ENCODE measurements at regions not wholly inside any gene's neighbourhood (a gene's known extent, or its start where the extent isn't known, plus 50 kb on each side); places are given as distances from the start of the nearest gene placed in this dataset.
A peak's percentile ranks its signal among the peaks of the same experiment; 100 is the strongest.

DNA sequence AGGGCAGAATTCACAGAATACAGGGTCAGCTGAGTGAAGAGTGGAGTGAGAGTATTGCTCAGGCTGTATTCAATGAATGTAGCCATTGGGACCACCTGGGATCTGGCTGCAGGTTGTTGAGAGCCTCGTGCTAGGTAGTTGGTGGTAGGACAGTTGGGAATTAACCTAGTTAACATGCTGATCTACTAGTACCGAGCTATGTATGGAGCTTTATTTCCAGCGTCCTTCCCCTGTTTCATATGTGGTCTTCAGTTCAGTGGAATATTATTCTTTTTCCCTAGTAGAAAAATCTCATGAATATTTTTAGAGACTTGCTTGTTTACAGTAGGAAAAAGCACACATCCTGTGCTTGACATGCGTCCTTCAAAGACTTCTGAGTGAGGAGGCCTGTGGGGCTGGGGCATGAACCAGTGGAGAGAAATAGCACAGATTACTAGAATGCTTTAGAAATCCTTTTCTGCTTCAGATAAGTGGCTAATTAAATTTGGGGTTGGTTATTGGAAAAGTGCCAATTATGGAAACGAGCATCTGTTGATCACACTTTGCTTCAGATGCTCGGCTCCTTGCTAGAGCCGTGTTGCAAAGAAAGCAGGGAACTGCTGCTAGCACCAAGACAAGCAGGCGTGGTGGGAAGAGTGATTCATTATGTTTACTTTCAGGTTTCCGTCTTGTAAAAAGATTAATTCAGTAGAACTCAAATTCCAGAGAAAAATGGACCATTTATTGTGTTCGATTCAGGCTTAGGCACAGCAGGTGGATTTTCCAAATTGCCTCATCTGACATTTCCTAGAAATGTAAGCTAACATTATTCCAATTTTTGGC lies 53.6 kb downstream of the ARF6 start:
- DNase-seq (ENCODE audit: insufficient read length) (no peak), FAIRE-seq (no peak)
- TF ChIP-seq TAF1 (IDR thresholded peaks at IDR 0.05; ENCODE audit: borderline replicate concordance, low read depth, low read length) = no peak
- TF ChIP-seq POLR2A (IDR thresholded peaks at IDR 0.05; ENCODE audit: low read depth, low read length) = no peak
- TF ChIP-seq POLR2AphosphoS5 (IDR thresholded peaks at IDR 0.05; ENCODE audit: low read depth, low read length) = no peak

DNA sequence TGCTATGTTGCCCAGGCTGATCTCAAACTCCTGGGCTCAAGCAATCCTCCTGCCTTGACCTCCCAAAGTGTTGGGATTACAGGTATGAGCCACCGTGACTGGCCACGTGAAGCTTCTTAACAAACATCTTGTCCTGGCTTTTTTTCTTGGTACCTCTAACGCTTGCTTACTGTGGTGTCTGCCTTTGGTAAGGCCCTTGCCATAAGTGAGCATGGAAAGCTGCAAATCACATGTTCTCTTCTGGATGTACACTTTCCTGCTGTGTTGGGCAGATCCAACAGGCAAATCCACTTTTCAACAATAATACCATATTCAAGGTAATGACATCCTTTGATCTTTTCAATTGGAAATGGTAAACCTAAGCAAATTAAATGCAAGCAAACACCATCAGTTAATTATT lies 54.6 kb downstream of the ARF6 start:
- TF ChIP-seq POLR2A (IDR thresholded peaks at IDR 0.05; ENCODE audit: low read depth, low read length) = no peak
- no peak for TF ChIP-seq POLR2AphosphoS5 (IDR thresholded peaks at IDR 0.05; ENCODE audit: low read depth, low read length)
- no peak for TF ChIP-seq TAF1 (IDR thresholded peaks at IDR 0.05; ENCODE audit: borderline replicate concordance, low read depth, low read length)
- DNase-seq (ENCODE audit: insufficient read length) (no peak), FAIRE-seq (no peak)

DNA sequence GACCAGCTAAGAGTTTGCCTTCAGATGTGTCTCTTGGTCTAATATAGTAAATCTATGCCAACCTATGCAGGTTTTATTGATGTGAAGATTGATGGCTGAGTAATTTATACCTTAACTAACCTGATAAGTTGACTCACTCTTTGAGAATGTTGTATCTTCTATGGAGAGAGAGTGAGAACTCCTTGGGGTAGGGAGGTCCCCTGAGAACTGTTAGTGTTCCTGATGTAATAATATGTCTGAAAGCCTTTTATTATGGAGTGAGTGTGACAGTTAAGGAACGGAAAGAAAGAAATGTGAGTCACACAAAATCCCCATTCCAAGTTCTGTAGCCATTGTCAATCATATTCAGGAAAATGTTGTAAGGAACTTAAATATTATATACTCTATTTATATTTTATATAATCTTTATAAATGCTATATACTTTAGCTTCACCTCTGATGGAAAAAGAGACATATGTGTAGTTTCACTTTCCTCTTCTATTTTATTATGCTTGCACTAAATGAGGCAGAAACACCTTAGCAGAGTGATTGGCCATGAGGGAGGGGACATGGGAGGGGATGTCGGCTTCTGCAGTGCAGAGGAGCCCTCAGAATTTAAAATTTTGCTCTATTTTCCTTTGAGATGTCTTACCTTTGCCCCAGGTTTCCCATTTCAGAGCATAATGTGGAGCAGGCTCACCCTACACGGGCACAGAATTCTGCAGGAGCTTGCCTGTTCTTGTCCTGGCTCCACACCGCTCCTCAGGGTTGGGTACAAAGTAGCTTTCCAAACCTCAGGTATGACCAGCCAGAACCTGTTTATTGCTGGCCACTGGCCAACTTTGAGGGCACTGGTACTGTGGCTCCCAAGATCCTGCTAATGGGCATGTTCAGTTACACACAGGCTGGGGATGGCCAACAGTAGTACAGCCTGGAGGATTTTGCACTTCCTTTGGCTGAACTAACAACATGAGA lies 57.7 kb downstream of the ARF6 start:
- FAIRE-seq (no peak), DNase-seq (ENCODE audit: insufficient read length) (no peak)
- TF ChIP-seq POLR2A (IDR thresholded peaks at IDR 0.05; ENCODE audit: low read depth, low read length) (no peak), TAF1 (IDR thresholded peaks at IDR 0.05; ENCODE audit: borderline replicate concordance, low read depth, low read length) (no peak), POLR2AphosphoS5 (IDR thresholded peaks at IDR 0.05; ENCODE audit: low read depth, low read length) (no peak)

DNA sequence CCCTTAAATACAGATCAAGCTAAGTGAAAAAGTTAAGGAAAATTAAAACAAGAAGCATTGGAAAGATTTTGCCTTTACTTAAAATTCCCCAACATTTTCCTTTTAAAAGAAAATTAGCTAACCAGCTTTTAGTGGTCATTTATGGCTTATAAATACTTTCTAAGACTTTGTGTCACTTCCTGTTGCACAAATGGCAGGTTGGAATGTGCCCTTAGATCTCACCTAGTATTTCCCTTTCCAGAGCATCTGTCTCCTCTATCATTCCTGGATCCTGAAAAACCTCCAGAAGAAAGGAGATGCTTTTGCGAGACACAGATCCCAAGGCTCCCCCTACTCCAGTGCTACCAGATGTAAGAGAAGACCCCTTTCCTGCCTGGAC lies 58.3 kb downstream of the ARF6 start:
- DNase-seq (ENCODE audit: insufficient read length) (no peak), FAIRE-seq (no peak)
- TF ChIP-seq POLR2A (IDR thresholded peaks at IDR 0.05; ENCODE audit: low read depth, low read length) (no peak), POLR2AphosphoS5 (IDR thresholded peaks at IDR 0.05; ENCODE audit: low read depth, low read length) (no peak)

DNA sequence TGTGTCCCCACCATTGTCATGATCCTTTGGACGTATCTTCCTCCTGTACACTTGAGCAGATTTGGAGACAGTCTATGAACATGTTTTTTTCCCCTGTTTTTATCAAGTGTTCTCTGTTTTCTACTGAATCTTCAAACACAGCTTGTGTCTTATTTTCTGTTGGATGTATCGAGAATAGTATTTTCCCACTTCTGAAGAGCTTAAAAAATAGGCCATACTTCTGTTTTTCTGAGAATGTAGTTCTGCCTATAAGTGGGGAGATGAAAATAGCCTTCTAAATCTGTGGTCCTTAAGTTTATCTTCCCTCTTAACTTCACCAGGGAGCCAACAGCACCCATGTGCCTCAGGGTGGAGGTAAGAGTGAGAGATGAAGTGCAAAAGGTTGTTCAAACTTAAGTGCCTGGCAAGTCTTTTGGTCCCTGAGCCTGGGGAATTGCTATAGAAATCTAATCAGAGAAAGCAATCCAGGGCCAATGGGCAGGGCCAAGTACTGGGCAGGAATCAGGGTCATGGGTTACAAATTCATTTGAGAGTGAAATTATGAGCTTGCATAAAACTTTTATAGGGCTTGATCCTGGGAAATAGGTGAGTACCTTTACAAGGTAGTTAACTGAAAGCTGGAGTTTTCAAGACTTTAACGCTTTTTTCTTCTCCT lies 58.9 kb downstream of the ARF6 start:
- no peak for TF ChIP-seq TAF1 (IDR thresholded peaks at IDR 0.05; ENCODE audit: borderline replicate concordance, low read depth, low read length)
- TF ChIP-seq POLR2AphosphoS5 (IDR thresholded peaks at IDR 0.05; ENCODE audit: low read depth, low read length) = no peak
- FAIRE-seq = no peak
- DNase-seq (ENCODE audit: insufficient read length) = no peak

DNA sequence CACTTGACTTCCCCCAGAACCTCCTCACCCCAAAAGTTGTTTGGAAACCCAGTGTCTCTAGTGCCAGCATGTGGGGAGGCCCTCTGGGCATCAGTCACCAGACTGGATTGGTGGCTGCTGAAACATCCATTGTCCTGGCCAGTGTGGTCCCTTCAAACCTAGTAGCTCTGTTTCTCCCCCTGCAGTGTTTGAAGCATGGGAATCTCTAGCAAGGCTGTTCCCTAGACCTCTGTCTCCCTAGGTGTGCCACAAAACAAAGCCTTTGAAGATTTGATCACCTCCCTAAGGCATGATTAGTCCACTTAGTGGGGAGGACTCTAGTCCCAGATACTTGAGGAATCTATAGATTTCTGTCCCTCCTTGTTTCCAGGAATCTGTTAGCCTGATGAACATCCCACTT lies 60.3 kb downstream of the ARF6 start:
- DNase-seq (ENCODE audit: insufficient read length) (no peak), FAIRE-seq (no peak)
- TF ChIP-seq TAF1 (IDR thresholded peaks at IDR 0.05; ENCODE audit: borderline replicate concordance, low read depth, low read length) (no peak), POLR2AphosphoS5 (IDR thresholded peaks at IDR 0.05; ENCODE audit: low read depth, low read length) (no peak), POLR2A (IDR thresholded peaks at IDR 0.05; ENCODE audit: low read depth, low read length) (no peak)

- DNase-seq (ENCODE audit: insufficient read length) (no peak), FAIRE-seq (no peak)
- TF ChIP-seq POLR2AphosphoS5 (IDR thresholded peaks at IDR 0.05; ENCODE audit: low read depth, low read length) = no peak
- no peak for TF ChIP-seq TAF1 (IDR thresholded peaks at IDR 0.05; ENCODE audit: borderline replicate concordance, low read depth, low read length)
- TF ChIP-seq POLR2A (IDR thresholded peaks at IDR 0.05; ENCODE audit: low read depth, low read length) = no peak
These were observed 61.3 kb downstream of the ARF6 start for GRCh38 chr14:49954171-49954631.

DNA sequence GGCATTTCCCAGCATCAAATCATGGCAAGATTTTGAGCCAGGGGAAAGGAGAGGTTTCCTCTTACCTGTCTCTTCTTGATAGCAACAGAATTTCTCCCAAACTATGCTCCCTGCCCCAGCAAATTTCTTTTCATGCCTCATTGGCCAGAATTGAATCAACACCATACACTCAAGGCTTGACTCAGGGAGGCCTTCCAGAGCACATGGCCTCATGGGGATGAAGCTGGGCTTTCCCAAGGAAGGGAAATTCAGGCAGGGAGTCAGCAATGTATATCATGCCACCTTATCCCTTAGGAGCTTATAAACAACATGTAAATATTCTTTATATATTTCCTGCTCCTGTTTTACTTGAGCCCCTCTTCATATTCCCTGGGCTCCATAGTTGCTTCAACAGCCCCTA lies 62.1 kb downstream of the ARF6 start:
- TF ChIP-seq POLR2AphosphoS5 (IDR thresholded peaks at IDR 0.05; ENCODE audit: low read depth, low read length) (no peak), POLR2A (IDR thresholded peaks at IDR 0.05; ENCODE audit: low read depth, low read length) (no peak), TAF1 (IDR thresholded peaks at IDR 0.05; ENCODE audit: borderline replicate concordance, low read depth, low read length) (no peak)
- no peak for DNase-seq (ENCODE audit: insufficient read length)
- no peak for FAIRE-seq

DNA sequence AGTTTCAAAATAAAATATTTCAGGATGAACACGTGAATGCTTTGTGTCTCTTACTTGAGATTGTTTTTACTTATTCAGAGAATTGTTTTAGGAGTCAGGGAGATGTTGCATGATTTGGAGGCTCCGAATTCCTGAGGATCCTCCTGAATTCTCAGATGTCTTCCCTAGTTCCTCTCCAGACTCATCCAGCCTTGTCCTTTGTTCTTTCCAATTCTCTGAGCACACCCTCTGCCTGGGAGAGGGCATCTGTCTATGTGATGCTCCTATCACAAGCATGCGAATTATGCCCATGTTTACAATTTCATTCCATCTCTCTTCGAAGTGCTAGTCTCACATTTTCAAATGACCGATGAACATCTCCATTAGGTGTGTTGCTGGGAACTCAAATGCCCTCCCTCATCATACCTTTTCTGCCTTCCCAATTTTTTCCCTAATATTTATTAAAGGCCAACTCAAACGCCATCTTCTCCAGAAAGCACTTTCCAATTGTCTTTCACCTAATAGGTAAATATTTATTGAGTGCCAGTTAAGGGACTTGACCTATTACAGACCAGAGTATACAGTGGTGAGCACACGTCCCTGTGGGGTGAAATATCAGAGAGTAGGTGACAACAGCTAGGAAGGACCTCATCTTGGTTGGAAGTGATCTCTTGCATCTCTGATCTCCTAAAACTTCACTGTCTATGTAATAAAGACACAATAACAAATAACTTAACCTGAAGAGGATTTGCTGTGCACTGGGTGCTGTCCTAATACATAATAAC lies 64.4 kb downstream of the ARF6 start:
- no peak for TF ChIP-seq TAF1 (IDR thresholded peaks at IDR 0.05; ENCODE audit: borderline replicate concordance, low read depth, low read length)
- no peak for TF ChIP-seq POLR2A (IDR thresholded peaks at IDR 0.05; ENCODE audit: low read depth, low read length)
- DNase-seq (ENCODE audit: insufficient read length) (no peak), FAIRE-seq (no peak)

GRCh38 chr14:49959822-49960408 lies 67.0 kb downstream of the ARF6 start:
- DNase-seq (ENCODE audit: insufficient read length) = peak; percentile 38

More at GRCh38 chr14:49959822-49960408, 67.0 kb downstream of the ARF6 start:
- TF ChIP-seq POLR2AphosphoS5 (IDR thresholded peaks at IDR 0.05; ENCODE audit: low read depth, low read length) = no peak
- no peak for TF ChIP-seq TAF1 (IDR thresholded peaks at IDR 0.05; ENCODE audit: borderline replicate concordance, low read depth, low read length)
- TF ChIP-seq POLR2A (IDR thresholded peaks at IDR 0.05; ENCODE audit: low read depth, low read length) = 0 out of 2 replicates have a peak, but pooled peaks have one; percentile 26
- FAIRE-seq = peak; percentile 92
